Activated CD4-positive, alpha-beta T cell treated with anti-CD3 and anti-CD28 coated beads for 36 hours (primary cell): ENCODE measurements at regions not wholly inside any gene's neighbourhood (a gene's known extent, or its start where the extent isn't known, plus 50 kb on each side); places are given as distances from the start of the nearest gene placed in this dataset.

ENCODE experiments used
- ATAC-seq: fragments of 200-7000 bp; cut with Tn5 transposase; one replicate; pipeline ENCODE4 v1.10.0; 2021; ENCODE audit warnings: mild to moderate bottlenecking, moderate library complexity
- CTCF ChIA-PET: fragments of 350-600 bp; sonication (Branson Sonifier 250); formaldehyde crosslinking; loops from one replicate; lab custom pipeline; 2021; ENCODE audit warnings: antibody characterized with exemption; lab: Charles Lee
- POLR2A ChIA-PET: fragments of 350-600 bp; sonication (Branson Sonifier 250); formaldehyde crosslinking; loops from one replicate; lab custom pipeline; 2021; ENCODE audit warnings: antibody characterized with exemption, inconsistent platforms; lab: Charles Lee
- DNase-seq: peaks from one replicate; pipeline ENCODE4 v3.0.0-alpha.2; 2020
- H3K27ac Mint-ChIP-seq: one replicate; pipeline ENCODE4 v1.8.0; 2021; ENCODE audit warnings: mixed read lengths
- H3K27me3 Mint-ChIP-seq: one replicate; pipeline ENCODE4 v1.8.0; 2021; ENCODE audit warnings: mixed read lengths
- H3K36me3 Mint-ChIP-seq: one replicate; pipeline ENCODE4 v1.8.0; 2021; ENCODE audit warnings: low read depth, mixed read lengths
- H3K4me1 Mint-ChIP-seq: one replicate; pipeline ENCODE4 v1.8.0; 2021; ENCODE audit warnings: mixed read lengths
- H3K4me3 Mint-ChIP-seq: one replicate; pipeline ENCODE4 v1.8.0; 2021; ENCODE audit warnings: mild to moderate bottlenecking, moderate library complexity, mixed read lengths
- H3K9me3 Mint-ChIP-seq: one replicate; pipeline ENCODE4 v1.8.0; 2021; ENCODE audit warnings: low read depth, mixed read lengths
- intact Hi-C, 2 experiments: fragments of 100-400 bp; cut with DNase I in 1 of 2; cut with micrococcal nuclease in 1 of 2; formaldehyde crosslinking; loops; one replicate each; pipeline versions ENCODE4 v1.14.2 to v1.15.1; 2022 to 2024; cut with DNase I, micrococcal nuclease

- DNase-seq (no peak), ATAC-seq (no peak)
- no peaks in the 10 kb centered on the region for H3K4me1 Mint-ChIP-seq
- no peaks in the 10 kb centered on the region for H3K36me3 Mint-ChIP-seq
- ChIA-PET CTCF (interaction anchor here (0.6 kb wide), 1 partner anchor 106 kb away, joined by 4 read pairs; no protein-coding TSS in a partner anchor), POLR2A (no interaction called here)
- H3K27ac Mint-ChIP-seq, result no peak overlapping the region
- peaks cover 3% of the 10 kb centered on the region for H3K9me3 Mint-ChIP-seq
- H3K27me3 Mint-ChIP-seq, result no peaks in the 10 kb centered on the region
- H3K4me3 Mint-ChIP-seq, result no peak overlapping the region
- intact Hi-C loops, result no loop called here
Measured at GRCh38 chr18:34114996-34115395, 109.7 kb downstream of the NOL4 start.

- Mint-ChIP-seq H3K4me1 (no peaks in the 10 kb centered on the region), H3K36me3 (no peaks in the 10 kb centered on the region), H3K9me3 (peaks cover 12% of the 10 kb centered on the region), H3K4me3 (no peak overlapping the region), H3K27me3 (no peaks in the 10 kb centered on the region), H3K27ac (no peak overlapping the region)
- CTCF ChIA-PET, result no interaction called here
- DNase-seq (no peak), ATAC-seq (no peak)
- POLR2A ChIA-PET, result no interaction called here
- intact Hi-C loops, result loop anchor here in 1 of 2 experiments (10.0 kb wide), 1 partner anchor 497 kb away; no protein-coding TSS in a partner anchor
Measured at GRCh38 chr18:34108206-34108605, 116.5 kb downstream of the NOL4 start.

GRCh38 chr18:34098109-34098508, 126.6 kb downstream of the NOL4 start:
- intact Hi-C loops, result no loop called here
- Mint-ChIP-seq H3K27me3 (no peaks in the 10 kb centered on the region), H3K27ac (no peak overlapping the region), H3K9me3 (peaks cover 6% of the 10 kb centered on the region), H3K36me3 (no peaks in the 10 kb centered on the region), H3K4me1 (no peaks in the 10 kb centered on the region), H3K4me3 (no peak overlapping the region)
- ATAC-seq, result no peak
- ChIA-PET POLR2A (no interaction called here), CTCF (no interaction called here)
- no peak for DNase-seq

DNA sequence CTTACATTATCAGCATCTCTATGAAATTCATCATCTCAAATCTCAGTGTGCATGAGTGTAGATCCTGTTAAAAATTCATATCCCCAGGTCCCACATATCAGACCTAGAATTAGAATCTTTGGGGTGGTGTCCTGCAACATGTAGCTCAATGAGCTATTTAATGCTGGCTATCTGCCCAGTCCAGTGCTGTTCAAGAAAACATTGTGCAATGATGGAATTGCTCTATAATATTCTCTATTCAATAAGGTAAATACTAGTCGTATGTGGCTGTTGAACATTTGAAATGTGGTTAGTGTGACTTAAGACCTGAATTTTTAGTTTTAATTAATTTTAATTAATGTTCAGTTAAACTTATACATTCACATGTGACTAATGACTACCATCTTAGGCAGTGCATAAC, 127.4 kb downstream of the NOL4 start:
- H3K4me3 Mint-ChIP-seq, result no peak overlapping the region
- POLR2A ChIA-PET, result no interaction called here
- intact Hi-C loops, result no loop called here
- peaks cover 6% of the 10 kb centered on the region for H3K9me3 Mint-ChIP-seq
- no peaks in the 10 kb centered on the region for H3K36me3 Mint-ChIP-seq
- no peaks in the 10 kb centered on the region for H3K4me1 Mint-ChIP-seq
- DNase-seq (no peak), ATAC-seq (no peak)
- no peak overlapping the region for H3K27ac Mint-ChIP-seq
- H3K27me3 Mint-ChIP-seq, result no peaks in the 10 kb centered on the region
- CTCF ChIA-PET, result no interaction called here

- H3K27ac Mint-ChIP-seq, result no peak overlapping the region
- CTCF ChIA-PET, result no interaction called here
- no peak for DNase-seq
- ATAC-seq, result no peak
- intact Hi-C loops, result no loop called here
- H3K4me1 Mint-ChIP-seq, result no peaks in the 10 kb centered on the region
- H3K4me3 Mint-ChIP-seq, result no peak overlapping the region
- H3K9me3 Mint-ChIP-seq, result peaks cover 12% of the 10 kb centered on the region
- H3K27me3 Mint-ChIP-seq, result no peaks in the 10 kb centered on the region
- no peaks in the 10 kb centered on the region for H3K36me3 Mint-ChIP-seq
- POLR2A ChIA-PET, result no interaction called here
Measured at GRCh38 chr18:34094148-34094547, 130.6 kb downstream of the NOL4 start.

GRCh38 chr18:34092796-34093195, 131.9 kb downstream of the NOL4 start:
- Mint-ChIP-seq H3K4me3 (no peak overlapping the region), H3K27me3 (no peaks in the 10 kb centered on the region), H3K9me3 (peaks cover 12% of the 10 kb centered on the region), H3K27ac (no peak overlapping the region), H3K36me3 (no peaks in the 10 kb centered on the region), H3K4me1 (no peaks in the 10 kb centered on the region)
- CTCF ChIA-PET, result no interaction called here
- POLR2A ChIA-PET, result no interaction called here
- intact Hi-C loops, result no loop called here
- DNase-seq, result no peak
- no peak for ATAC-seq

GRCh38 chr18:34086370-34086769, 138.3 kb downstream of the NOL4 start:
- H3K27ac Mint-ChIP-seq, result no peak overlapping the region
- ATAC-seq (no peak), DNase-seq (no peak)
- H3K36me3 Mint-ChIP-seq, result no peaks in the 10 kb centered on the region
- H3K9me3 Mint-ChIP-seq, result peaks cover 8% of the 10 kb centered on the region
- no peak overlapping the region for H3K4me3 Mint-ChIP-seq
- no peaks in the 10 kb centered on the region for H3K4me1 Mint-ChIP-seq
- POLR2A ChIA-PET, result no interaction called here
- no peaks in the 10 kb centered on the region for H3K27me3 Mint-ChIP-seq
- intact Hi-C loops, result no loop called here
- CTCF ChIA-PET, result no interaction called here

GRCh38 chr18:34085140-34085739, 139.5 kb downstream of the NOL4 start:
- Mint-ChIP-seq H3K9me3 (peaks cover 3% of the 10 kb centered on the region), H3K36me3 (no peaks in the 10 kb centered on the region), H3K27ac (no peak overlapping the region), H3K27me3 (no peaks in the 10 kb centered on the region), H3K4me3 (no peak overlapping the region), H3K4me1 (no peaks in the 10 kb centered on the region)
- CTCF ChIA-PET, result no interaction called here
- ATAC-seq (no peak), DNase-seq (no peak)
- intact Hi-C loops, result no loop called here
- POLR2A ChIA-PET, result no interaction called here

DNA sequence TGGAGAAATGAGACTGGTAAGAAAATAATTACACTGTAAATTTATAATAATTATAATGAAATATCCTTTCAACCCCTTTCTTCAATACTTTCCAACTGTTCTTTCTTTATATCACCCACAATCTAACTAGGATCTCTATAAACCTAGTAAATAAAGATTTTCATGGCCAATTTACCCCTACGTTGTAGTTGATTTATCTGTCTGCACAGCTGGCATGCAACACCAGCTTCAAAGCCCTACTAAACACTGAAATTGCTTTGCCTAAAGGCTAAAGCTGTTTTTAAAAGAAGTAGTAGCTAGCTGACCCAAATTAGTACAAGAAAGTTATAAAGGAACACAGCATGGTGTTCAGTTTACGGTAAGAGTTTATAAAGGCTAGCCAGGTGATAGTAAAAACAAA, 140.1 kb downstream of the NOL4 start:
- intact Hi-C loops, result no loop called here
- no peak overlapping the region for H3K27ac Mint-ChIP-seq
- no peaks in the 10 kb centered on the region for H3K36me3 Mint-ChIP-seq
- H3K9me3 Mint-ChIP-seq, result peaks cover 5% of the 10 kb centered on the region
- H3K4me3 Mint-ChIP-seq, result no peak overlapping the region
- H3K4me1 Mint-ChIP-seq, result no peaks in the 10 kb centered on the region
- no peaks in the 10 kb centered on the region for H3K27me3 Mint-ChIP-seq
- ATAC-seq, result no peak
- CTCF ChIA-PET, result no interaction called here
- no peak for DNase-seq
- POLR2A ChIA-PET, result no interaction called here

DNA sequence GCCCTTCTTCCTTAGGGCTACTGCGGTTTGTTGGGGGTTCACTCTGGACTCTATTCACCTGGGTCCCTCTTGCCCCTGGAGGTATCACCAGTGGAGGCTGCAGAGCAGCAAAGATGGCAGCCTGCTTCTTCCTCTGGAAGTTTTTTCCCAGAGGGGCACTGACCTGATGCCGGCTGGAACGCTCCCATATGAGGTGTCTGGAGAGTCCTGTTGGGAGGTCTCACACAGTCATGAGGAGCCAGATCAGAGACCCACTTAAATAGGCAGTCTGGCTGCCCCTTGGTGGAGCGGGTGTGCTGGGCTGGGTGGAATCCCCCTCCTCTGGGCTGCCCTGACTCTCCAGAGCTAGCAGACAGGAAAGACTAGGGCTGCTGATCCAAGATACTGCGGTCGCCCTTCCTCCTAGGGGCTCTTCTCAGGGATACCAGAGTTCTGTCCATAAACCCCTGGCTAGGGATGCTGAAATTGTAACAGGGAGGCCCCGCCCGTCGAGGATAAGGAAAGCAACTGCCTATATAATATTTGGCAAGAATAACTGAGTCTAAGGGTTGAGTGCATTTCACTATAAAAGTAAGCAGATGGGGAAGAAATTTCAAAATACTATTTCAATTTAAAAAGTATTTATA, 140.7 kb downstream of the NOL4 start:
- H3K27me3 Mint-ChIP-seq, result no peaks in the 10 kb centered on the region
- no peaks in the 10 kb centered on the region for H3K4me1 Mint-ChIP-seq
- ATAC-seq, result no peak

GRCh38 chr18:34077599-34077998, 147.1 kb downstream of the NOL4 start:
- intact Hi-C loops, result no loop called here
- Mint-ChIP-seq H3K9me3 (peaks cover 3% of the 10 kb centered on the region), H3K27ac (no peak overlapping the region), H3K4me3 (no peak overlapping the region), H3K36me3 (no peaks in the 10 kb centered on the region), H3K27me3 (no peaks in the 10 kb centered on the region), H3K4me1 (no peaks in the 10 kb centered on the region)
- CTCF ChIA-PET, result no interaction called here
- ATAC-seq (no peak), DNase-seq (no peak)
- POLR2A ChIA-PET, result no interaction called here

More for the DNA sequence above, 140.7 kb downstream of the NOL4 start:
- DNase-seq, result no peak
- CTCF ChIA-PET, result no interaction called here
- Mint-ChIP-seq H3K27ac (no peak overlapping the region), H3K36me3 (no peaks in the 10 kb centered on the region), H3K9me3 (peaks cover 5% of the 10 kb centered on the region), H3K4me3 (no peak overlapping the region)
- intact Hi-C loops, result no loop called here
- POLR2A ChIA-PET, result no interaction called here

- H3K4me1 Mint-ChIP-seq, result no peaks in the 10 kb centered on the region
- H3K9me3 Mint-ChIP-seq, result peaks cover 3% of the 10 kb centered on the region
- POLR2A ChIA-PET, result no interaction called here
- intact Hi-C loops, result no loop called here
- DNase-seq (no peak), ATAC-seq (no peak)
- no peaks in the 10 kb centered on the region for H3K27me3 Mint-ChIP-seq
- H3K4me3 Mint-ChIP-seq, result no peak overlapping the region
- no peak overlapping the region for H3K27ac Mint-ChIP-seq
- no peaks in the 10 kb centered on the region for H3K36me3 Mint-ChIP-seq
- CTCF ChIA-PET, result no interaction called here
Measured at GRCh38 chr18:34075963-34076860, 148.5 kb downstream of the NOL4 start.
